Stimulated activated CD8-positive, alpha-beta memory T cell treated with anti-CD3 and anti-CD28 coated beads, Interleukin-15, amount 100 ng/mL, for 48 hours (primary cell): ENCODE measurements at regions not wholly inside any gene's neighbourhood (a gene's known extent, or its start where the extent isn't known, plus 50 kb on each side); places are given as distances from the start of the nearest gene placed in this dataset.
"Not testable (repeated sequence)": the region's sequence is repeated elsewhere in the genome, so short reads cannot be mapped to it uniquely, and the experiment has no call there.

ENCODE experiments used
- DNase-seq, 2 donors: peaks; one replicate each; pipeline ENCODE4 v3.0.0-alpha.2; 2020; ENCODE audit warnings: low read depth in 2 of 2

DNA sequence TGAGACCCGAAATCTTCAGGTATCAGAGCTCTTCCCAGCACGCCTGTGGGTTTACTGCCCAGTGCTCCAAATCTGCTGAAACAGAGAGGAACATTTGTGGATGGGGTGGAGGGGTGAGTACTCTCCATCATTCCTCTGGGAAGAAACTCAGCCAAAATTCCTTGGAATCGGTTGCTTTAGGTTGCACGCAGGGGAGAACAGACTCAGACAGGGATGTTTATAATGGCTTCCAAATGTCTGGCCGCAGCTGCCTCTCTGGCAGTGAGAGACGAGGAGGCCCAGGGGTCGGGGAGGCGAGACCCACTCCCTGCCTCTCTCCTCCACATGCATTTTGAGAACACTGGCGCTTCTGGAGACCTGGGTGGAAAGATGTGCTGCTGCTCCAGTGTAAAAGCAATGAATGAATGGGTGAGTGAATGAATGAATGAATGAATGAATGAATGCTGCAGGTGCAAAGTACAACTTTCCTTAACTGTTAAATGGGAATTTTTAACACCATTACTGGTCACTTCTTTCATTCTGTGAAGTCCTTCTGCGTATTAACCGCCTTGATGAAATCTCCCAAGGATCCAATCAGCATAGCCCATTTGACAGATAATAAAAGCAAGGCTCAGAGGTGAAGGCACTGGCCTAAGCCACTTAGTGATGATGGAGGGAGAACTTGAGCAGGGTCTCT is 437.4 kb downstream of the MIAT start:
- DNase-seq, result no peak

- DNase-seq, result no peak
These were observed 440.1 kb downstream of the MIAT start for GRCh38 chr22:27097506-27097905.

DNA sequence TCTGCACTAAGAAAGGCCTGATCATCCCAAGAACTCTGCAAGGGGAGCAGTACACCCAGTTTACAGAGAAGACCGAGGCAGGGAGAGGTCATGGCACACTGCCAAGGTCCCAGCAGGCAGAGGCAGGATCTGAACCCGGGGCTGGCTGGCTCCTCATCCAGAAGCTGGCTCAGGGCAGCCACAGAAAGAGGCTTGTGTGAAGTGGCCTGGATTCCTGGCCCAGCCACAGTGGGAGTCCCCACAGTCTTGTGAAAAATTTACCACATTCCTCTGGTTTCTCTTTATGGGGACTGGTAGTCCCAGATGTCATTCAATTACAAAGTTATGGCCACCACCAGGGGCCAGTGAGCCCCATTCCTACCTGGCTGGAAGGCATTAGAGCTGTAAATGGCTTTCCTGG is 440.5 kb downstream of the MIAT start:
- DNase-seq, result no peak

- DNase-seq, result no peak
These were observed 442.7 kb downstream of the MIAT start for GRCh38 chr22:27099946-27100722.

DNA sequence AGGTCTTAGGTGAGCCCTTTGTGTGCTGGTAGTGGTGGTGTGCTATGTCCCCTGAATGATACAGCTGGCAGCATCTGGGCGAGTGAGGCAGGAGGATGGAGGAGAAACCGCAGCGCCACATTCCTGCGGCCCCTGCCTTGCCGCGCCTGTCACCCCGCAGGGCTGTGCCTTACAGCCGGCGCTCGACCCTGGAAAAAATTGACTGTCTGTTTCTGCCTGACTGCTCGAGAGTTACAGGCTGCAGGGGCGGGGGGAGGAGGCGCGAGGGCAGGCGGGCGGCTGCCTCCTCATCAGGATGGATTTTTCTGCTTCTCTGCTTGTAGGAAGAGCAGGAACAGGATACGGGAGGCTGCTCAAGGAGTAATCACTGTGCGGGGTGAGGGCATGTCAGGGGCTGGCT is 443.4 kb downstream of the MIAT start:
- DNase-seq, result no peak

DNA sequence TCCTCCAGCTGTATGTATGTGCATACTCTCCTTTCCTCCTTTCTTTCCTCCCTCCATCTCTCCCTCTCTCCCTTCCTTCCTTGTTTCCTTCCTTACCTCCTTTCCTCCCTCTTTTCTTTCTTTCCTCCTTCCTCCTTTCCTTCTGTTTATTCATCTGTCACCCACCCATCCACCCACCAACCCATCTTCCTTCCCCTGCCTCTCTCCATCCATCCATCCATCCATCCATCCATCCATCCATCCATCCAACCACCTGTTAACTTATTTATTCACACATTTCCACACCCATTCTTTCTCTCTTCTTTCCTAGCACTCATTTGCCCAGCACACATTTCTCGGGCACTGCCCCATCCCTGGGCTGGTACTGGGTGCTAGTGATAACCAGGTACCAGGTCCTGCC is 443.9 kb downstream of the MIAT start:
- DNase-seq, result no peak

GRCh38 chr22:27104449-27104848 is 447.1 kb downstream of the MIAT start:
- no peak for DNase-seq

DNA sequence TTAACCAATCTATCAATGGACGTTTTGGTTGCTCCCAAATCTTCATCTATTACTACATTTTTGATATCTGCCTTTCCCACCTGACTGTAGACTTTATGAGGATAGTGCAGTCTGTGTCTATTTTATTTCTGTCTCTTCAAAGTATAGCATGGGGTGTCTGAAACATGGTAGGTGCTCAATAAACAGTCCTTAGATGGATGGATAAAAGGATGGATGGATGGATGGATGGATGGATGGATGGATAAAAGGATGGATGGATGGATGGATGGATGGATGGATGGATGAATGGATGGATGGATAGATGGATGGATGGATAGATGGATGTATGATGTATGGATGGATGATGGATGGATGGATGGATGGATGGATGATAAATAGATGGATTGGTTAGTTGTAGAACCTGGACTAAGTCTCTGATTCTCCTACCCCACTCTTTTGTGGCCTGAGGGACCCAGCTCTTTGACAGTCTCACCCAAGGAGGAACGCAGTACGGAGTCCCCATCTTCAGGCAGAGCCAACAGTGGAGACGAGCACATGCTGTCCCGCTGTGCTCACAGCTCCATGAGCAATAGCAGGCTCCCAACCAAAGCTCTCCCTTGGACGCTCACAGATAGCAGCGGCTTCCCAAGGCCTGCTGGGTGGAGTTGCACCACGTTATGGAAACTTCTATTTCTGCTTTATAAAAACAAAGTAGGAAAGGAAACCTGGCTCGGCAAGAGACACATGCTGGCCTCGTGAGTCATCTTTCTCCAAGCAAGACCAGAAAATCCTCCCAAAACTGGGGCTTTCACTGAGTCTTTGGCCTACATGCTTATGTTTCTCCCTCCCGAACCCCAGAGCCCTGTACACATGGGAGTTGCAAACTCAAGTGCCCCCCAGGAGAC is 448.0 kb downstream of the MIAT start:
- DNase-seq, result no peak

- no peak for DNase-seq
These were observed 449.6 kb downstream of the MIAT start for GRCh38 chr22:27106985-27107384.

DNA sequence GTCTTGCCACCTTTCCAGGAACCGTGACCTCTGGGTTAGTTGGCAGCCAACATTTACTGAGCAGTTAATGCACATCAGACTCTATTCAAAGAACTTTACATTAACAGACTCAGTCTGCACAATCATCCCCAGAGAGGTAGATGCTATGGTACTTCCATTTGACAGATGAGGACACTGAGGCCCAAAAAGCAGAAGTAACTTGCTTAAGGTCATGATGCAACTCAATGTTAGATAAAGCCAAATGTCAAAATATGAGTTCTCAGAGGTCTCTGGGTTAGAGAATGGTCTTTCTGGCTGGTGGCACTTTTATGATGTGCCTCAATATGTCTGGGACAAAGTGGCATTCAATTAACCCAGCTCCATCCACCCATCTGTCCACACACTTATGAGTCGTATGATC is 450.0 kb downstream of the MIAT start:
- DNase-seq, result no peak

DNA sequence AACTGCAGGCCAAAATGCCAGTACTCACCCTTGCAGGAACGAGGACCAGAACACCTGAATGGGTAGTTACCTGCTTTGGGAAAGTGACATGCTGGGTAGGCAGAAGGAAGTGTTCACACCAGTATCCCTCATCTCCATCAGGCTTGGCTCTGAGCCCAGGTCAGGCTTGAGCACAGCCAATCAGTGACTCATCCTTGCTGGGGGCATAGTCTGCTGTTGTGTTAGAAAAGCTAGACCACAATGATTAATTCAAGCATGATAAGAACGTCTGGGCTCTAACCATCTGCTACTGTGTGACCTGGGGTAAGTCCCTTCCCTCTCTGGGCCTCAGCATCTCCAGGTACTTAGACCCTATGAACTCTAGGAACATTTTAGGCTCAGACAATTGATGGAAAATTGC is 450.4 kb downstream of the MIAT start:
- no peak for DNase-seq

DNA sequence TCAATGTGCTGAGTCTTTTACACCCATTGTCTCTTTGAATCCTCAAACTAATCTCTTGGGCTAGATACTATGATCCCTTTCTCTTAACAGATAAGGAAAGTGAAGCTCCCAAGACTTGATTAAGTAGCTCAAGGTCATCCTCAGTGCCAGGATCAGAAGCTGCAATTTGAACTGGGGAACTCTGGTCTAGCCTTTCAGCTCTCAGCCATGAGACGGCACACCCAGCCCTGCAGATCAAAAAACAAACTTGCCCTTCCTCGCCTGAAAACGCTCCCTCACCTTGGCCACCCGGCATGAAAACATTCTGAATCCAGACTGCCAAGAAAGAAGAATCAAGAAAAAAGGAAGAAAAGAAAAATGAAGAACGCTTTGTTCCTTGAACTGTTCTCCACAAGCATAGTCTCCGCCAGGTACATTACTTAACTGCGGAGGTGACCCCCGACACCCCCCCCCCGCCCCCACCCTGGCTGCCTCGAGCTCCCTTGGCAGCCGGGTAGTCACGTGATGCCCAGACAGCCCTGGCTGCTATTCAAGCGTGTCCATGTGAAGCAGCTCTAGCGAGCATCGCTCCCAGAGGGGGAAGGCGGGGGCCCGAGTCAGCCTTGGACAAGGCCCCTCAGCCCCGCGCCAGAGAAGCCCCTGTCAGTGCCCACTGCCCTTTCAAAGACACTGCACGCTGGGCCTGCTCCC is 451.2 kb downstream of the MIAT start:
- no peak for DNase-seq

GRCh38 chr22:27109406-27109805 is 452.0 kb downstream of the MIAT start:
- DNase-seq, result not testable (repeated sequence)

GRCh38 chr22:27110665-27111451 is 453.5 kb downstream of the MIAT start:
- no peak for DNase-seq

- no peak for DNase-seq
These were observed 454.6 kb downstream of the MIAT start for GRCh38 chr22:27111796-27112672.

- no peak for DNase-seq
These were observed 455.8 kb downstream of the MIAT start for GRCh38 chr22:27113211-27113635.

GRCh38 chr22:27113641-27114040 is 456.3 kb downstream of the MIAT start:
- DNase-seq, result no peak

- DNase-seq, result no peak
These were observed 456.8 kb downstream of the MIAT start for GRCh38 chr22:27114186-27114585.

- no peak for DNase-seq
These were observed 458.0 kb downstream of the MIAT start for GRCh38 chr22:27115410-27115809.

DNA sequence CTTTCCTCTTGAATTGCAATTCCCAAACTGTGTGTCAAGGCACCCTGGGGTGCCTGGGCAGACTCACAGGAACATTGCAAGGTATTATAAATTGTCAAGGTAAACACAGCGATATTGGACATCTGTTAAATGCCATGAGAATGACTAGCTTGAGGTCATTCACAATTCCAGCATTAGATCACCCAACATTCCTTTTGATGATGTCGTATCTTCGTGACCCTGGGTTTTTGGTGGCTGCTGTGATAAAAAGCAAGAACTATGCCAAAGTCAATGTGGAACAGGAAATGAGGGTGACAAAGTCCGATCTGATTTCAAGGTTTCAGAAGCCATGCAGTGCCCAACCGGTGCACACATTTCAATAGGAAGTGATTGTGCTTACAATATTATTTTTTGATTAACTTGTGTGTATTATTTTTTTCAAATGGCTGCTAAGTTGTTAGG is 458.4 kb downstream of the MIAT start:
- DNase-seq, result no peak
